ENCODE measurements at regions not wholly inside any gene's neighbourhood (a gene's known extent, or its start where the extent isn't known, plus 50 kb on each side); places are given as distances from the start of the nearest gene placed in this dataset.
"Not testable (repeated sequence)": the region's sequence is repeated elsewhere in the genome, so short reads cannot be mapped to it uniquely, and the experiment has no call there.

- DNase-seq (ENCODE audit: low read depth in 3 of 3, low spot score in 2 of 3), result no peak
These were observed 59.8 kb upstream of the C5orf63 start for GRCh38 chr5:127133071-127133470.

GRCh38 chr5:127136908-127137307 lies 63.6 kb upstream of the C5orf63 start:
- DNase-seq (ENCODE audit: low read depth in 3 of 3, low spot score in 2 of 3), result no peak

- DNase-seq (ENCODE audit: low read depth in 3 of 3, low spot score in 2 of 3), result no peak
These were observed 70.4 kb upstream of the C5orf63 start for GRCh38 chr5:127143722-127144121.

GRCh38 chr5:127153031-127153430 lies 79.7 kb upstream of the C5orf63 start:
- DNase-seq (ENCODE audit: low read depth in 3 of 3, low spot score in 2 of 3), result no peak

- no peak for DNase-seq (ENCODE audit: low read depth in 3 of 3, low spot score in 2 of 3)
These were observed 80.2 kb upstream of the C5orf63 start for GRCh38 chr5:127153521-127153920.

- no peak for DNase-seq (ENCODE audit: low read depth in 3 of 3, low spot score in 2 of 3)
These were observed 90.4 kb upstream of the C5orf63 start for GRCh38 chr5:127163750-127164149.

- DNase-seq (ENCODE audit: low read depth in 3 of 3, low spot score in 2 of 3), result no peak
These were observed 97.8 kb upstream of the C5orf63 start for GRCh38 chr5:127170918-127171600.

GRCh38 chr5:127176769-127177168 lies 103.5 kb upstream of the C5orf63 start:
- no peak for DNase-seq (ENCODE audit: low read depth in 3 of 3, low spot score in 2 of 3)

- DNase-seq (ENCODE audit: low read depth in 3 of 3, low spot score in 2 of 3), result not testable (repeated sequence)
These were observed 108.0 kb upstream of the MEGF10 start for GRCh38 chr5:127182631-127183030.

GRCh38 chr5:127183332-127183731 lies 107.3 kb upstream of the MEGF10 start:
- DNase-seq (ENCODE audit: low read depth in 3 of 3, low spot score in 2 of 3), result no peak

GRCh38 chr5:127184851-127185250 lies 105.7 kb upstream of the MEGF10 start:
- no peak for DNase-seq (ENCODE audit: low read depth in 3 of 3, low spot score in 2 of 3)

GRCh38 chr5:127186657-127187056 lies 103.9 kb upstream of the MEGF10 start:
- no peak for DNase-seq (ENCODE audit: low read depth in 3 of 3, low spot score in 2 of 3)

- DNase-seq (ENCODE audit: low read depth in 3 of 3, low spot score in 2 of 3), result no peak
These were observed 102.9 kb upstream of the MEGF10 start for GRCh38 chr5:127187706-127188105.

GRCh38 chr5:127192150-127192549 lies 98.4 kb upstream of the MEGF10 start:
- no peak for DNase-seq (ENCODE audit: low read depth in 3 of 3, low spot score in 2 of 3)

- DNase-seq (ENCODE audit: low read depth in 3 of 3, low spot score in 2 of 3), result no peak
These were observed 97.7 kb upstream of the MEGF10 start for GRCh38 chr5:127192836-127193338.

GRCh38 chr5:127196042-127196441 lies 94.6 kb upstream of the MEGF10 start:
- DNase-seq (ENCODE audit: low read depth in 3 of 3, low spot score in 2 of 3), result no peak

GRCh38 chr5:127197402-127198167 lies 93.0 kb upstream of the MEGF10 start:
- not testable (repeated sequence) for DNase-seq (ENCODE audit: low read depth in 3 of 3, low spot score in 2 of 3)

GRCh38 chr5:127202738-127203137 lies 87.9 kb upstream of the MEGF10 start:
- not testable (repeated sequence) for DNase-seq (ENCODE audit: low read depth in 3 of 3, low spot score in 2 of 3)

- no peak for DNase-seq (ENCODE audit: low read depth in 3 of 3, low spot score in 2 of 3)
These were observed 86.8 kb upstream of the MEGF10 start for GRCh38 chr5:127203818-127204217.

- no peak for DNase-seq (ENCODE audit: low read depth in 3 of 3, low spot score in 2 of 3)
These were observed 85.4 kb upstream of the MEGF10 start for GRCh38 chr5:127205147-127205546.

- no peak for DNase-seq (ENCODE audit: low read depth in 3 of 3, low spot score in 2 of 3)
These were observed 84.1 kb upstream of the MEGF10 start for GRCh38 chr5:127206320-127207113.
